Posterior vena cava (tissue), 2 donors: ENCODE measurements at regions not wholly inside any gene's neighbourhood (a gene's known extent, or its start where the extent isn't known, plus 50 kb on each side); places are given as distances from the start of the nearest gene placed in this dataset.
"Not testable (repeated sequence)": the region's sequence is repeated elsewhere in the genome, so short reads cannot be mapped to it uniquely, and the experiment has no call there.

Experiments used
- DNase-seq: peaks from one replicate; pipeline ENCODE4 v3.0.0-alpha.2; 2020; ENCODE audit warnings: low spot score
- intact Hi-C, 2 donors: fragments of 100-400 bp; cut with DNase I; formaldehyde crosslinking; loops; one replicate each; pipeline versions ENCODE4 v1.14.1 to v1.14.2; 2022 to 2023
- donor health status: DM: yes; HTN: yes; CAD: no.
- donor health status: DM: yes; HTN: yes; CAD: no.

- DNase-seq = no peak
- intact Hi-C loops = no loop called here
Observed at GRCh38 chr7:138247568-138248333, 171.5 kb downstream of the AKR1D1 start.

DNA sequence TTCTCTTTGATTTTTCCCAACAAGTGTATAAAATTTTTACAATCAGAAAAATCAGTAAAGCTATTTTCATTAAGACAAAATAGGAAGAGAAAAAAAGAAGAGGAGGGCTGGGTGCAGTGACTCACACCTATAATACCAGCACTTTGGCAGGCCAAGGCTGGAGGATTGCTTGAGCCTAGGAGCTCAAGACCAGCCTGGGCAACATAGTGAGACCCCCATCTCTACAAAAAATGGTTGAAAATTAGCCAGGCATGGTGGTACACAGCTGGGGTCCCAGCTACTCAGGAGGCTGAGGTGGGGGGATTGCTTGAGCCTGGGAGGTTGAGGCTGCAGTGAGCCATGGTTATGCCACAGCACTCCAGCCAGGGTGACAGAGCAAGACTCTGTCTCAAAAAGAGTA lies 172.3 kb downstream of the AKR1D1 start:
- DNase-seq = no peak
- intact Hi-C loops = no loop called here

DNA sequence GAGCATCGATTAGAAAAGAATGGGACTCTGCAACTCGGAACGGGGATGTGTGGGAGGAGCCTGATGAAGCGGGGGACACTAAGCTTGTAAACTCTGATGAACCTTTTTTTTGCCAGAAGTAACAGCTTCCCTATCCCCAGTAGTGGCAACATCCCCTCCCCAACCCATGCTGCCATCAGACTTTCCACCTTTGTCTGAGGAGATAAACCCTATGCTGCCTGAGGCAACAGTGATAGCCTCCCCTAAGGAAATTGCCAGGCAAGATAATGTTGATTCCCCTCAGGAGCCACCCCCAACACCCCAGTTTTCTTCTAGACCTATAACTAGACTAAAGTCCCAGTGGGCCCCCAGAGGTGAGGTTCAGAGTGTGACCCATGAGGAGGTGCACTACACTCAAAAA lies 173.7 kb downstream of the AKR1D1 start:
- no peak for DNase-seq
- intact Hi-C loops = no loop called here

DNA sequence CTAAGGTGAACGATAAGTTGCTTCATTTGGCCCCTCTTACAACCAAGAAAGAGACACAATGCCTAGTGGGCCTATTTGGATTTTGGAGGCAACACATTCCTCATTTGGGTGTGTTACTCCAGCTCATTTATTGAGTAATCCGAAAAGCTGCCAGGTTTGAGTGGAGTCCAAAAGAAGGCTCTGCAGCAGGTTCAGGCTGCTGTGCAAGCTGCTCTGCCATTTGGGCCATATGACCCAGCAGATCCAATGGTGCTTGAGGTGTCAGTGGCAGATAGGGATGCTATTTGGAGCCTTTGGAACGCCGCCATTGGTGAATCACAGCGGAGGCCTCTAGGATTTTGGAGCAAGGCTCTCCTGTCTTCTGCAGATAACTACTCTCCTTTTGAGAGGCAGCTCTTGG lies 176.4 kb downstream of the AKR1D1 start:
- intact Hi-C loops, DNase-seq: not testable (repeated sequence)

DNA sequence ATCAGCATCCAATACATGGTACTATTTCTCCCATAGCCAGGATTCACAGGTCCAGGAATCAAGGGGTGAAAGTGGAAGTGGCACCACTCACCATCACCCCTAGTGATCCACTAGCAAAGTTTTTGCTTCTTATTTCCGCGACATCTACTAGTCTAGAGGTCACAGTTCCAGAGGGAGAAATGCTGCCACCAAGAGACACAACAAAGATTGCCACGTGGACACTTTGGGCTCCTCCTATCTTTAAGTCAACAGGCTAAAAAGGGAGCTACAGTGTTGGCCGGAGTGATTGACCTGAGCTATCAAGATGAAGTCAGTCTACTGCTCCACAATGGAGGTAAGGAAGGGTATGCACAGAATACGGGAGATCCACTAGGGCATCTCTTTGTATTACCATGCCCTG lies 178.2 kb downstream of the AKR1D1 start:
- DNase-seq = no peak
- intact Hi-C loops = no loop called here

DNA sequence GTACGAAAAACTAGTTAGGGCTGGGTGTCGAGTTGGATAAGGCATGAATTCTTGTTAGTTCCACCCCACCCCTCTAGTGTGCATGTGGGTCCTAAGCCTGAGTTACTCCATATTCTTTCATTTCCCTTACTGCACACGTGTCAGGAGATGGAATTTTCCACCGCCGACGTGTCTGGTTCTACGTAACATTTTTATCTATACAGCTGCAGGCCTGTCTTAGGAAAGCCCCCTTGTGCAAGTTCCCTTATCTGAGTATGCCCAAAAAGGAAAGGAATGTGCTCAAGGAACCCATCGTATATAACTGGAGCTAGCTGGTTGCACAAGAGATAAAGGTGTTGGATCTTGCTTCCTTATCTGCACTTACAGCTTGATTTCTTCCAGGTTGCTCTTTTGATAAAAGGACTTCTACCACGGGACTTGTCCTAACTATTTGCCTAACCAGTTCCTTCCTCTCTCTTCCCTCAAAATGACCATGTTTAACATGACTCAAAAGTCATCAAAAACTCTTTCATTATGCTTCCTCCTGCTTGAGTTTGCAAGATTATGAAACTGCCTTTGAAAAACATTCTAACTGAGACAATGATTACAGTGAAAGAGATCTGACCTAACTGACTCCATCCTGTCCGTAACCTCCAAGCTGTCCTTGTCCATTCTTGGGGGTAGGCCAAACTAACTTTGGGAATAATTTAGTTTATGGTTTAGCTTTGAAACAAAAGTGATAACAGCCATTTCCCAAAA lies 181.4 kb downstream of the AKR1D1 start:
- no peak for DNase-seq

DNA sequence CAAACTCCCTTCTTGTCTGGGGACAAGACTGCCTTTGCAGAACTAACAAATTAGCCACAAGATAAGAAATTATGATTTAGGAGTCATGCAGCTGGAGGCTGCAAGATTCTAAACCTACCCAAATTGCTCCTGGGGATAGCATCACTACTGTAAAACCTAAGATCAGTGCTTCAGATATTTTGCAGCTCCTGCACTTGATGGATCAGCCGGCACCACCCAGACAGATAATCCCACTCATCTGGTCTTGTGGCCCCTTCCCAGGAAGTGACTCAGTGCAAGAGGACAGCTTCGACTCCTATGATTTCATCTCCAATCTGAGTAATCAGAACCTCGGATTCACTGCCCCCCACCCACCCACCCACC lies 181.9 kb downstream of the AKR1D1 start:
- intact Hi-C loops = no loop called here
- DNase-seq = no peak

More for the DNA sequence above, 181.4 kb downstream of the AKR1D1 start:
- intact Hi-C loops = no loop called here

DNA sequence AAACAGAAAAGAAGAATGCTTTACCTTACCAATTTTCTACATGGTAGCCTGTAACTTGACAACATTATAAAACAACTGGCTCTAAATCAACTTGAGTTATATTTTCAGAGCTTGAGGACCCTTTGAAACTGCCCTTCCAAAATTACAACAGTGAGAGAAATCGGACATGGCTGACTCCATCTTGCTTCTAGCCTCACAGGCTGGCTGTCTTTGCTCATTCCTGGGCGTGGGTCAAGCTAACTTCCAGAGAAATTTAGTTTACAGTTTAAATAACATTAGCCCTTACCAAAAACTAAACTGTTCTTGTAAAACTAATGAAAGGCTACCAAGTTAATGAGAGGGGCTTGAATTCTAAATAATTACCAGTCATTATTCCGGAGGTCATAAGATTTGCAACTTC lies 183.4 kb downstream of the AKR1D1 start:
- intact Hi-C loops = no loop called here

GRCh38 chr7:138267934-138268333 lies 191.7 kb downstream of the AKR1D1 start:
- intact Hi-C loops = no loop called here
- DNase-seq = peak; percentile 79

More for the DNA sequence above, 183.4 kb downstream of the AKR1D1 start:
- DNase-seq = no peak

DNA sequence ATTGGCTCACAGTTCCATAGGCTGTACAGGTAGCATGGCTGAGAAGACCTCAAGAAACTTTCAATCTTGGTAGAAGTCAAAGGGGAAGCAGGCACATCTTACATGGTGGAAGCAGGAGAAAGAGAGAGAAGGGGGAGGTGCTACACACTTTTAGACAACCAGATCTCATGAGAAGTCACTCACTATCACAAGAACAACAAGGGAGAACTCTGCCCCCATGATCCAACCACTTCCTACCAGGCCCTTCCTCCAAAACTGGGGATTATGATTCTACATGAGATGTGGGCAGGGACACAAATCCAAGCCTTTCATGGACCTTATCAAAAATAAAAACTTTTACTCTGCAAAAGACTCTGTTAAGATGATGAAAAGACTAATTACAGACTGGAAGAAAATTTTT lies 183.2 kb upstream of the TRIM24 start:
- intact Hi-C loops = no loop called here
- DNase-seq = no peak

GRCh38 chr7:138278601-138279000 lies 181.5 kb upstream of the TRIM24 start:
- intact Hi-C loops = no loop called here
- DNase-seq = no peak

DNA sequence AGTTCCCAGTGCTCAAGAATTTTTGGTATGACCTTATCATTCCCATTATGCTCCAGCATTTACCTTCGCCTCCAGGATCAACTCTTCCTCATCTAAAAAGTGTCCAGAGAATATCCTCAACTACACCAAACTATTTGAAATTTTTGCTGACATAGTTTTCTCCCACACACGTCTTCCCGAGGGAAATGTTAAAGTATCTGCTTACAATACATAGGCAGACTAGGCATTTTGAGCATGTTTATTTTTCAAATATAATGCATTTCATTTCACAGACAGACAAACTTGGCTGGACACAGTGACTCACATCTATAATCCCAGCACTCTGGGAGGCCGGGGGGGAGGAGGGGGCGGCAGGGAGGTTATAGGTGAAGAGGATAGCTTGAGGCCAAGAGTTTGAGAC lies 177.1 kb upstream of the TRIM24 start:
- DNase-seq = no peak
- intact Hi-C loops = no loop called here

DNA sequence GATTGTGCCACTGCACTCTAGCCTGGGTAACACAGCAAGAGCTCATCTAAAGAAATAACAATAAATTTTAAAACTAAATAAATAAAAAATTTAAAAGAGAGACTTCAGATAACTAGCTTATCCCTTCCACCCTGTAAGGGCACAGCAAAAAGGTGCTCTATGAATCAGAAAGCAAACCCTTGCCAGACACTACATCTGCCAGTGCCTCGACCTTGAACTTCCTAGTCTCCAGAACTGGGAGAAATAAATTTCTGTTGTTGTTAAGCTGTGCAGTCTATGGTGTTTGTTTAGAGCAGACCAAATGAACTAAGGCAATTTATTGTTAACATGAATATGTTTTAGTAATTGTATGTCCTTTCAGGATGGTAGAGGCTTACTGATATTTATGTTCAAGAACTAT lies 174.9 kb upstream of the TRIM24 start:
- no peak for DNase-seq
- intact Hi-C loops = no loop called here

DNA sequence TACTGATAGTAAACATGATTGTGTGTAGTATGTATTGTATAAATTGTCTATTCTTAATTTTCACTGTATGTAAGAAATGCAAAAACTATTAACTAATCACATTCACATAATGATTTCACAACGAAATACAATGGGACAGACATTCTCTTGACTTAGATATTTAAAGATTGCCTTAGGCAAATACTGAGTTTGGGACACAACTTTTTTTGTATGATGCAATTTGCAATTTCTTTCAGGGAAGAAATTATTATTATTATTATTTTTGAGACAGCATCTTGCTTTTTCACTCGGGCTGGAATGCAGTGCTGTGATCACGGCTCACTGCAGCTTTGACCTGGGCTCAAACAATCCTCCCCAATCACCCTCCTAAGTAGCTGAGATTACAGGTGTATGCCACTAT lies 173.2 kb upstream of the TRIM24 start:
- no peak for DNase-seq
- intact Hi-C loops = no loop called here

DNA sequence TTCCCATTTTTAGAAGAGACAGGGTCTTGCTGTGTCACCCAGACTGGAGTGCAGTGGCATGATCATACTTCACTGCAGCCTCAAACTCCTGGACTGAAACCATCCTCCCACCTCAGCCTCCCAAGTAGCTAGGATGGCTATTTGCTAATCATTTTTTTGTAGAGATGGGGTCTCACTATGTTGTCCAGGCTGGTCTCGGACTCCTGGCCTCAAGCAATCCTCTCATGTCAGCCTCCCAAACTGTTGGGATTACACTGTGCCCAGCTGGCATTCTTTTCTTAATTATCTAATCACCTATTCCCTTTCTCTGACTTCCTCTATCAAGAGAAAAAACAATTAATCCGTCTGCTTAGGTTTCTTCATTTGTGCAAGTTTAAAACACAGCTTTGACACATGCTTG lies 172.5 kb upstream of the TRIM24 start:
- DNase-seq = no peak
- intact Hi-C loops = no loop called here

DNA sequence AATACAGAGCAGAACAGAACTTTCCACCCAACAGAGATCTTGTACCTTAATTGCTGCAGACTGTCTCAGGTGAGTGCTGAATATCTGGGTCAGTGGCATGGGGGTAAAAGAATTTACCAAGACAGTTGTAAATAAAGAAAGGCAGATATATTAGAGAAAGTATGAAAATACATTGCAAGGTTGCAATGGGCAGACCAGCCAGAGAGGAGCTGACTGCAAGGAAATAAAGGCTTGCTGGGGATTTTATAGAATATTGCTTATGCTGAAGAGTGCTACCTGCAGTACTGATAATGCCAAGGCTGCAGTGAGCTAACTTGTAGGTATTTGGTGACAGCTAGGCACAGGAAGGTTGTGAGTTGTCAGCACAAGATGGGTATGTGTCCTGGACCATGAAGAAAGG lies 171.0 kb upstream of the TRIM24 start:
- DNase-seq = no peak
- intact Hi-C loops = no loop called here

DNA sequence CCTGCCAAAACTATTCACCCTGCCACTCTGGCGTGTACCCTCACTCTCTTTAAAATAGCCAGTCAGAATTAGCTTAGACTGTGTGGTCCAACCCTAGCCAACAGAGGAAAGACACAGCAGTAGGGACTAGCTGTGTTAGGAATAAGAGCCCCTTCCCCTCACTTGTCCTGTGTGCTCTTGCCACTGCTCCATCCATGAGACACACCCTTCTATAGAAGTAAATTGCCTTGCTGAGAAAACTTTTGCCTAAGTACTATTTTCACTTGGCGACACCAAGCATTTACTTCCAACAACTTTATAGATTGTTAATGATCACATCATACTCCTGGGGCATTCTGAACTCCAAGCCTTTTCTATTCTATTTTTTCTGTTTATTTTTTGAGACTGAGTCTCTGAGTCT lies 170.2 kb upstream of the TRIM24 start:
- intact Hi-C loops = no loop called here
- no peak for DNase-seq

GRCh38 chr7:138292951-138293350 lies 167.1 kb upstream of the TRIM24 start:
- intact Hi-C loops = no loop called here
- no peak for DNase-seq

GRCh38 chr7:138295049-138295637 lies 164.9 kb upstream of the TRIM24 start:
- intact Hi-C loops = no loop called here
- no peak for DNase-seq

GRCh38 chr7:138297526-138297925 lies 162.5 kb upstream of the TRIM24 start:
- intact Hi-C loops = no loop called here
- DNase-seq = no peak

GRCh38 chr7:138299066-138299465 lies 161.0 kb upstream of the TRIM24 start:
- intact Hi-C loops = no loop called here
- no peak for DNase-seq
